OCI-LY3 (cell line): ENCODE measurements at regions not wholly inside any gene's neighbourhood (a gene's known extent, or its start where the extent isn't known, plus 50 kb on each side); places are given as distances from the start of the nearest gene placed in this dataset.

Source experiments
- EZH2phosphoT487 ChIP-seq: fragments of 200-600 bp; shearing (Covaris generic); IDR thresholded peaks from 2 replicates; pipeline ENCODE4 v1.6.1; 2018; ENCODE audit warnings: antibody characterized with exemption, mixed run types, low read depth
- TF ChIP-seq, protein P1 (sequence below): fragments of 200-600, 300-600 bp; sonication (generic); IDR thresholded peaks from 2 replicates; pipeline ENCODE4 v1.5.1; 2014; ENCODE audit warnings: antibody characterized with exemption, low read length, low read depth

DNA sequence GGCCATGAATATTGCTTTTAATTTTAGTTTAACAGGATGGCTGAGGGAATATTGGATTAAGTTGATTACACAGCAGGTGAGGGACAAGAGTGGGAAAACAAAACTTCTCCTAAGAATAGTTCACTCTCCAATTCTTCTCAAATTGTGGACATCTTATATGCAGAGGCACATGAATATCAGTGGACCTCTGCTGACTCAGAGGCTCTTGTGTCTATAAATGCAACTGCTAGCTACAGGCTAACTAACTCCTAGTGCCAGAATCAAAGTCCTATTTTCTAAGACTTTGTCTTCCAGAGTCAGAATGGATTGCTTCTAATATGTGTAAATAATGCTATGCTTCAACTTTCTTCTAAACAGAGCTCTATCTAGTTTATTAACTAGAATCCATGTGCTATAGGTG is 175.8 kb downstream of the IL15 start:
- TF ChIP-seq, protein P1, sequence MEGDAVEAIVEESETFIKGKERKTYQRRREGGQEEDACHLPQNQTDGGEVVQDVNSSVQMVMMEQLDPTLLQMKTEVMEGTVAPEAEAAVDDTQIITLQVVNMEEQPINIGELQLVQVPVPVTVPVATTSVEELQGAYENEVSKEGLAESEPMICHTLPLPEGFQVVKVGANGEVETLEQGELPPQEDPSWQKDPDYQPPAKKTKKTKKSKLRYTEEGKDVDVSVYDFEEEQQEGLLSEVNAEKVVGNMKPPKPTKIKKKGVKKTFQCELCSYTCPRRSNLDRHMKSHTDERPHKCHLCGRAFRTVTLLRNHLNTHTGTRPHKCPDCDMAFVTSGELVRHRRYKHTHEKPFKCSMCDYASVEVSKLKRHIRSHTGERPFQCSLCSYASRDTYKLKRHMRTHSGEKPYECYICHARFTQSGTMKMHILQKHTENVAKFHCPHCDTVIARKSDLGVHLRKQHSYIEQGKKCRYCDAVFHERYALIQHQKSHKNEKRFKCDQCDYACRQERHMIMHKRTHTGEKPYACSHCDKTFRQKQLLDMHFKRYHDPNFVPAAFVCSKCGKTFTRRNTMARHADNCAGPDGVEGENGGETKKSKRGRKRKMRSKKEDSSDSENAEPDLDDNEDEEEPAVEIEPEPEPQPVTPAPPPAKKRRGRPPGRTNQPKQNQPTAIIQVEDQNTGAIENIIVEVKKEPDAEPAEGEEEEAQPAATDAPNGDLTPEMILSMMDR, result no peak
- no peak for TF ChIP-seq EZH2phosphoT487
